CD8-positive, alpha-beta memory T cell (primary cell): ENCODE measurements at regions not wholly inside any gene's neighbourhood (a gene's known extent, or its start where the extent isn't known, plus 50 kb on each side); places are given as distances from the start of the nearest gene placed in this dataset.

Source experiments
- CTCF ChIA-PET: fragments of 350-600 bp; sonication (Branson Sonifier 250); formaldehyde crosslinking; loops from one replicate; lab custom pipeline; 2021; ENCODE audit warnings: antibody characterized with exemption; lab: Charles Lee
- POLR2A ChIA-PET: fragments of 350-600 bp; sonication (Branson Sonifier 250); formaldehyde crosslinking; loops from one replicate; lab custom pipeline; 2021; ENCODE audit warnings: antibody characterized with exemption; lab: Charles Lee
- DNase-seq, 5 donors: peaks; one replicate each; pipeline versions ENCODE4 v3.0.0 to v3.0.0-alpha.2; 2020 to 2022; ENCODE audit warnings: mixed read lengths in 1 of 5
- H3K27ac ChIP-seq: one replicate; pipeline ENCODE4 v1.7.0; 2013; ENCODE audit warnings: low read depth, mild to moderate bottlenecking, low read length, moderate library complexity
- H3K27me3 ChIP-seq: 2 replicates; pipeline ENCODE4 v1.7.0; 2013; ENCODE audit warnings: low read length, mild to moderate bottlenecking; ENCODE audit not compliant: insufficient read depth, poor library complexity, severe bottlenecking
- H3K36me3 ChIP-seq: 2 replicates; pipeline ENCODE4 v1.7.0; 2013; ENCODE audit warnings: mild to moderate bottlenecking, low read length, moderate library complexity; ENCODE audit not compliant: insufficient read depth
- H3K4me1 ChIP-seq: 2 replicates; pipeline ENCODE4 v1.7.0; 2013; ENCODE audit warnings: mild to moderate bottlenecking, low read length, moderate library complexity; ENCODE audit not compliant: insufficient read depth
- H3K4me3 ChIP-seq: 2 replicates; pipeline ENCODE4 v1.7.0; 2013; ENCODE audit warnings: mild to moderate bottlenecking, low read length
- H3K9me3 ChIP-seq: 2 replicates; pipeline ENCODE4 v1.7.0; 2013; ENCODE audit warnings: mild to moderate bottlenecking, low read length
- H3K27ac Mint-ChIP-seq, 8 donors: one replicate each; pipeline ENCODE4 v1.8.0; 2020 to 2021; ENCODE audit warnings: mixed read lengths in 8 of 8, mild to moderate bottlenecking in 6 of 8, inconsistent platforms in 3 of 8, moderate library complexity in 3 of 8
- H3K27me3 Mint-ChIP-seq, 2 donors: one replicate each; pipeline ENCODE4 v1.8.0; 2020 to 2021; ENCODE audit warnings: mixed read lengths in 2 of 2, mild to moderate bottlenecking in 1 of 2, moderate library complexity in 1 of 2
- H3K36me3 Mint-ChIP-seq, 3 donors: one replicate each; pipeline ENCODE4 v1.8.0; 2020 to 2021; ENCODE audit warnings: mixed read lengths in 3 of 3, inconsistent platforms in 1 of 3, mild to moderate bottlenecking in 1 of 3
- H3K4me1 Mint-ChIP-seq, 3 donors: one replicate each; pipeline ENCODE4 v1.8.0; 2020 to 2021; ENCODE audit warnings: mixed read lengths in 3 of 3, inconsistent platforms in 1 of 3, mild to moderate bottlenecking in 1 of 3
- H3K4me3 Mint-ChIP-seq, 7 donors: one replicate each; pipeline ENCODE4 v1.8.0; 2020 to 2021; ENCODE audit warnings: mixed read lengths in 7 of 7, mild to moderate bottlenecking in 6 of 7, moderate library complexity in 4 of 7, inconsistent platforms in 2 of 7
- H3K9me3 Mint-ChIP-seq, 5 donors: one replicate each; pipeline ENCODE4 v1.8.0; 2020 to 2022; ENCODE audit warnings: mixed read lengths in 5 of 5, mild to moderate bottlenecking in 3 of 5, moderate library complexity in 2 of 5, inconsistent platforms in 1 of 5

DNA sequence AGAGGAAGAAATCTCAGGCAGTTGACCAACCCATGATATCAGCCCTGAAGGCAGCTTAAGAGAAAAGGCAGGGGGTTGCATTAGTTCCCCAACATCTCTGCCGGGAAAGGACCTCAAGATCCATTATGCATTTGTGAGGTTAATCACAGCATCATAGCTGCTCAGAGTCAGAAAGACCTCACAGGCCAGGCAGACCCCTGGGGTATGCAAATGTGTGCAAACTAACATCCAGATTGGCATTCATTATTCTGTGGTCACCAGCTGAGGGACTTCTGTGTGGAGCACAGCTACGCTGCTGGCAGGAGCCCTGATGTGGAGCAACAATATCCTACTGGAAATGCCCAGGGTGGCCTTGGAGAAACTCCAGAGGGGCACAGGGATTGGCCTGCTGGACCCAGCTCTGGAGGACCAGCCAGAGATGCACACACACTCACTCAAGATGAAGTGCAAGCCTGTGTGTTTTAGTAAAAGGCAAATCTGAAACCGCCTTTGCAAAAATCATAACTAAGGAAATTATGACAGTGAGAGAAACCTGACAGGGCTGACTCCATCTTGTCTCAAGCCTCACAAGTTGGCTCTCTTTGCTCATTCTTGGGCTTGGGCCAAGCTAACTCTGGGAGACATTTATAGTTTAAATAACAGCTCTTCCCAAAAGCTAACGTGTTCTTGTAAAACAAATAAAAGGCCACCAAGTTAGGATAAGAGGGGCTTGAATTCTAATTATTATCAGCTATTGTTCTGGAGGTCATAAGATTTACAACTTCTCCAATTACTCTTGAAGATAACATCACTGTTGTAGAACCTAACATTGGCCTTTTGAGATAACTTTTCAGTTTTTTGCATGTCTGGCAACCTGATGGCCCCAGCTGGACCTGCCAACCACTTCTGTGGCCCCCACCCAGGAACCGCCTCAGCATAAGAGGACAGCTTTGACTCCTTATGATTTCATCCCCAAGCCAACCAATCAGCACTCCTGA lies 257.1 kb downstream of the UACA start:
- Mint-ChIP-seq H3K4me1 (peaks cover 47 to 59% (median 55%) of the 10 kb centered on the region in 3 donors), H3K36me3 (peaks cover 0 to 12% (median 3%) of the 10 kb centered on the region in 3 donors), H3K9me3 (peaks cover 12 to 25% (median 21%) of the 10 kb centered on the region in 5 donors), H3K27me3 (no peaks in the 10 kb centered on the region), H3K4me3 (peak overlapping the region in 1 of 7 donors; percentile 17), H3K27ac (no peak overlapping the region)
- DNase-seq: no peak
- no peak overlapping the region for H3K4me3 ChIP-seq
- CTCF ChIA-PET: interaction anchor here (1.2 to 6.0 kb wide), 4 partner anchors 7 to 22 kb away, joined by 3 to 34 read pairs (median 6); no protein-coding TSS in a partner anchor
- POLR2A ChIA-PET: no interaction called here
- no peaks in the 10 kb centered on the region for H3K27me3 ChIP-seq
- H3K9me3 ChIP-seq: peaks cover 11% of the 10 kb centered on the region
- no peak overlapping the region for H3K27ac ChIP-seq
- no peaks in the 10 kb centered on the region for H3K36me3 ChIP-seq
- peaks cover 49% of the 10 kb centered on the region for H3K4me1 ChIP-seq

DNA sequence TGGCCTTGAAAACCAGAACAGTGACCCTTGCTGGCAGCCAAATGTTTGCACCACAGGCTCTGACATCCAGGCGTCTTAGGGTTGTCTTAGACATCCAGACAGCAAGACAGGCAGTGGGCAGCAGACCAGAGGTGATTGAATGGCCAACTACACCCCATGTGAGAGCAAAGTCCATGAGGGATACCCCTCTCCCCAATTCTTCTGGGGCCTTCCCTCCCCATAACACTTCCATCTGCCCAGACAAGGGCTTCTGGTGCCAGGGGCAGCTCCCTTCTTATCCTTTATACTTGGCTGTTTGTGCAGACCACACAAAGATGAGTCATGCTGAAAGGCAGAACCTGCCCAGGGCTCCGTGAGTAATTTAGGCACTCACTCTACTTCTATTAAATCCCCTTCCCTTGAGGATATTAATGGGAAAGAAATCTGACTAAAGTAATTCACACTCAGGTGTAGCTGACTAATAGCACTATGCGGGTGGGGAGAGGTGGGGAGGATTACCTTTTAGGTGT lies 257.9 kb downstream of the UACA start:
- Mint-ChIP-seq H3K9me3 (peaks cover 6 to 17% (median 13%) of the 10 kb centered on the region in 5 donors), H3K27ac (peak overlapping the region in 1 of 8 donors; percentile 45), H3K27me3 (no peaks in the 10 kb centered on the region), H3K4me3 (peak overlapping the region in 2 of 7 donors; percentile 17 to 48), H3K36me3 (peaks cover 0 to 6% (median 1%) of the 10 kb centered on the region in 3 donors), H3K4me1 (peaks cover 47 to 59% (median 55%) of the 10 kb centered on the region in 3 donors)
- DNase-seq: no peak
- H3K4me1 ChIP-seq: peaks cover 49% of the 10 kb centered on the region
- peaks cover 6% of the 10 kb centered on the region for H3K9me3 ChIP-seq
- H3K27ac ChIP-seq: no peak overlapping the region
- POLR2A ChIA-PET: no interaction called here
- no peak overlapping the region for H3K4me3 ChIP-seq
- no peaks in the 10 kb centered on the region for H3K36me3 ChIP-seq
- H3K27me3 ChIP-seq: no peaks in the 10 kb centered on the region
- CTCF ChIA-PET: interaction anchor here (1.2 to 6.0 kb wide), 6 partner anchors 8 to 1029 kb away, joined by 3 to 34 read pairs (median 6); no protein-coding TSS in a partner anchor

DNA sequence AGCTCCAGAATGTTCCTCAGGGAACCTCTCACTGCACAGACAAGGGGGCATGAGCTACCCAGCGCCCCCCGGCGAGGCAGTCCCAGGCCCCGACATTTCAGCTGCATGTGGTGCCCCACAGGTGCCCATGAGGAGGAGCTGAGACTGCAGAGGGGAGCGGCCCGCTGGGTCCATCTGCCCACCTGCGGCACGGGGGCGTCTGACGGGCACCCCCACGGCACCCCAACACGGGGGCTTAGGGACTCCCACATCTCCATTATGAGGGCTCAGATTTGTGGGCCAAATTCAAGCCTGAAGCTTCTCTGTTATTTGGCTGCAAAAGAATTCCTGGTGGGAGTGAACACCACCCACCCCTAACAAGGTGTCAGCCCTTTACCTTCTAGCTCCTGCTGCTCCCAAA lies 258.4 kb downstream of the UACA start:
- Histone ChIP-seq H3K36me3 (no peaks in the 10 kb centered on the region), H3K27me3 (no peaks in the 10 kb centered on the region), H3K9me3 (peaks cover 2% of the 10 kb centered on the region), H3K4me3 (no peak overlapping the region), H3K4me1 (peaks cover 49% of the 10 kb centered on the region), H3K27ac (no peak overlapping the region)
- H3K4me3 Mint-ChIP-seq: peak overlapping the region in 3 of 7 donors; percentile 48 to 63 (median 55)
- DNase-seq: no peak
- H3K9me3 Mint-ChIP-seq: peaks cover 1 to 12% (median 9%) of the 10 kb centered on the region in 5 donors
- H3K36me3 Mint-ChIP-seq: peaks cover 0 to 1% (median 0%) of the 10 kb centered on the region in 3 donors
- ChIA-PET CTCF (interaction anchor here (0.8 to 6.0 kb wide), 7 partner anchors 8 to 1029 kb away, joined by 3 to 34 read pairs (median 3); no protein-coding TSS in a partner anchor), POLR2A (no interaction called here)
- no peaks in the 10 kb centered on the region for H3K27me3 Mint-ChIP-seq
- peaks cover 47 to 59% (median 55%) of the 10 kb centered on the region in 3 donors for H3K4me1 Mint-ChIP-seq
- peak overlapping the region in 2 of 8 donors; percentile 14 to 45 for H3K27ac Mint-ChIP-seq

DNA sequence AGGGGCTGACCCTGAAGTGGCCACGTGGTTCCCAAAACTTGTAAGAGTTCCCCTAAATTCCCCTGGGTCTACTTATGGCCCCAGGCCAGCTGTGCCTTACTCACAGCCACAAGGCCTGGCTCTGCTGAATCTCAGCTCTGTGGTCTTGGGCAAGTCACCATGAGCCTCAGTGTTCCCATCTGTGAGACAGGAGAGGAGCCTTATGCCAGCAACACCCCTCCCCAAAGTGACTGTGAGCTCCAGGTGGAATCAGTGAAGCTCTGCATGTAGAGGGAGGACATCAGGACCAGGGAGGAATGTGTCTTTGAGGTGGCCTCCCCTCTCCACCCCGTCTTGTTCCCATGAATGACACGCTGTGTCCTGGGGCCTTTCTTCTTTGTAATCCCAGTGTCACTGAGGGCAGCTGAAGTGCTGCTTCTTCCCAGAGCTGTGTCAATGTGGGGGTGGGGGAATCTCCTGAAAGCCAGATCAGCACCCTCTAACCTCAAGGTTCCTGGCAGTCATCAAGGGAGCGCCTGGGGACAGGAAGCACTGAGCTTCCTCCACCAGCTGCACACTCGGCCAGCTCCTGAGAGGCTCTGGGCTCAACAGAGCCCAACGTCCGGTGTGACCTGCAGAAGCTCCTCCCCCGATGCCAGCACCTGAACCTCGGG lies 258.9 kb downstream of the UACA start:
- H3K27me3 ChIP-seq: no peaks in the 10 kb centered on the region
- Mint-ChIP-seq H3K27me3 (no peaks in the 10 kb centered on the region), H3K9me3 (peaks cover 0 to 7% (median 5%) of the 10 kb centered on the region in 5 donors), H3K4me1 (peaks cover 43 to 56% (median 52%) of the 10 kb centered on the region in 3 donors), H3K4me3 (peak overlapping the region in 6 of 7 donors; percentile 32 to 82 (median 50)), H3K27ac (peak overlapping the region in 2 of 8 donors; percentile 14 to 36), H3K36me3 (no peaks in the 10 kb centered on the region)
- no peak for DNase-seq
- ChIA-PET POLR2A (interaction anchor here (0.6 to 1.1 kb wide), 3 partner anchors 12 to 1059 kb away, joined by 3 to 4 read pairs (median 3); no protein-coding TSS in a partner anchor), CTCF (interaction anchor here (0.8 to 6.0 kb wide), 7 partner anchors 9 to 1028 kb away, joined by 3 to 34 read pairs (median 3); no protein-coding TSS in a partner anchor)
- no peak overlapping the region for H3K27ac ChIP-seq
- peak overlapping the region; percentile 35 for H3K4me3 ChIP-seq
- no peaks in the 10 kb centered on the region for H3K36me3 ChIP-seq
- no peaks in the 10 kb centered on the region for H3K9me3 ChIP-seq
- peaks cover 49% of the 10 kb centered on the region for H3K4me1 ChIP-seq

DNA sequence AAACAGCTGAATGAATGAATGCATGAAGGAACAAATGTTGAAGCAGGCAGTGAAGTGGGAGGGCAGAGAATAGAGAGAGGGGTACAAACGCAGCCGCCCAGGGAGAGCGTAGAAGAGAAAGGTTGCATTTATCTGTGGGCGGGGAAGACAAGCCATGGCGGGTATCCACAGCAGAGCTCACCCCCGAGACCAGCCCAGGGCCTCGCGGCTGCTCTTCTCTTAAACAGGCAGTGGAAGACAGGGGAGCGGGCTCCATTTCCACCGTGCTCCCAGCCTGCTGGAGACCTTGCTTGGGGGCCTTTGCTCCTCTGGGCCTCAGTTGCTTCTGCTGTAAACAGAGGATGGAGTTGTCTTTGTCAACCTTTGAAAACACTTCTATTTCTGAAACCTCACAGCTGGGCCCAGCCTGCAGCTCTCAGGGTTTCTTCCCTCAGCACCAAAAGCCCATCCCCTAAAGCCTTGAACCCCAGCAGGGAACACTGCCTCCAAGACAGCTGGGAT lies 259.5 kb downstream of the UACA start:
- Histone ChIP-seq H3K9me3 (no peaks in the 10 kb centered on the region), H3K4me3 (peak overlapping the region; percentile 35), H3K27me3 (no peaks in the 10 kb centered on the region), H3K4me1 (peaks cover 48% of the 10 kb centered on the region), H3K36me3 (no peaks in the 10 kb centered on the region), H3K27ac (no peak overlapping the region)
- Mint-ChIP-seq H3K9me3 (peaks cover 0 to 4% (median 2%) of the 10 kb centered on the region in 5 donors), H3K27me3 (no peaks in the 10 kb centered on the region), H3K4me3 (peak overlapping the region in 5 of 7 donors; percentile 33 to 66 (median 41)), H3K27ac (peak overlapping the region in 1 of 8 donors; percentile 70), H3K4me1 (peaks cover 38 to 50% (median 47%) of the 10 kb centered on the region in 3 donors), H3K36me3 (no peaks in the 10 kb centered on the region)
- DNase-seq: no peak
- POLR2A ChIA-PET: interaction anchor here (0.6 to 1.1 kb wide), 2 partner anchors 12 to 31 kb away, joined by 3 to 4 read pairs; no protein-coding TSS in a partner anchor
- CTCF ChIA-PET: interaction anchor here (0.9 to 6.0 kb wide), 8 partner anchors 10 to 1028 kb away, joined by 3 to 34 read pairs (median 7); no protein-coding TSS in a partner anchor

DNA sequence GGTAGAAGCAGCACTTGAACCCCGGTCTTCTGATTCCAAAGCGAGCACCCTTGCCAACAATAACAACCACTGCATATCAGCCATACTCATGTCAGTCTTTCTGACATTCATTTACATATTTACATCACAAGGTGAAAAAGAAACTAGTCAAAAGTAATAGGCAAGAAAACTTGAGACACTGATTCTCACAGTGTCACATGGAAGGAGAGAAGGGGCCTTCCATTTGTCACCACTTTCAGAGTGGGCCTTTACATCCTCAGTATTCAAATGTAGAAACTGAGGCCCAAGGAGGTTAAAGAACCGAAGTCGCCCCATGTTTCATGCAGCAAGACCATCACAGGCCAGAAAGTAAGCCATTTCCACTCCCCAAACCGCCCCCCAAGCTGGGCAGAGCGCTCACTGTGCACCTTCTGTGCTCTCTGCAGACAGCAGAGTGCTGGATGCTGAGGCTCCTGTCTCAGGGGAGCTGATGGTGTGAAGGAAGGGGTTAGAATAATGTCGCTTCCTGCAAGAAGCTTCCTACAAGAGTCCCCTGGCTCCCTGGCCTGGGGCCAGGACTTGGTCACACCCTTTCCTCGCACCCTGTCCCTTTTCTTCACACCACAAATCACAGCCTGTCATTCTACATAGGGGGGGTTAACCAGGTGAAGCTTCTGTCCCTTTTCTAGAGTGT lies 260.1 kb downstream of the UACA start:
- H3K9me3 Mint-ChIP-seq: peaks cover 0 to 4% (median 0%) of the 10 kb centered on the region in 5 donors
- H3K4me3 Mint-ChIP-seq: peak overlapping the region in 6 of 7 donors; percentile 28 to 66 (median 40)
- no peaks in the 10 kb centered on the region for H3K27me3 ChIP-seq
- no peaks in the 10 kb centered on the region for H3K9me3 ChIP-seq
- POLR2A ChIA-PET: interaction anchor here (1.1 kb wide), 1 partner anchor 32 kb away, joined by 3 read pairs; no protein-coding TSS in a partner anchor
- H3K4me1 Mint-ChIP-seq: peaks cover 32 to 44% (median 40%) of the 10 kb centered on the region in 3 donors
- H3K27me3 Mint-ChIP-seq: no peaks in the 10 kb centered on the region
- no peaks in the 10 kb centered on the region for H3K36me3 Mint-ChIP-seq
- H3K4me3 ChIP-seq: peak overlapping the region; percentile 9
- peak overlapping the region in 1 of 8 donors; percentile 70 for H3K27ac Mint-ChIP-seq
- H3K36me3 ChIP-seq: no peaks in the 10 kb centered on the region
- H3K4me1 ChIP-seq: peaks cover 42% of the 10 kb centered on the region
- CTCF ChIA-PET: interaction anchor here (0.9 to 6.0 kb wide), 7 partner anchors 9 to 36 kb away, joined by 4 to 34 read pairs (median 7); no protein-coding TSS in a partner anchor
- no peak overlapping the region for H3K27ac ChIP-seq
- no peak for DNase-seq
